AG10803 (cell line): ENCODE measurements at regions not wholly inside any gene's neighbourhood (a gene's known extent, or its start where the extent isn't known, plus 50 kb on each side); places are given as distances from the start of the nearest gene placed in this dataset.
"Not testable (repeated sequence)": the region's sequence is repeated elsewhere in the genome, so short reads cannot be mapped to it uniquely, and the experiment has no call there.

ENCODE experiments used
- DNase-seq: peaks from one replicate; pipeline ENCODE4 v3.0.0; 2010; ENCODE audit warnings: low read depth
- H3K4me3 ChIP-seq: 2 replicates; pipeline ENCODE4 v1.5.1; 2011; ENCODE audit warnings: mild to moderate bottlenecking, low read length, control low read depth
- CTCF ChIP-seq: conservative IDR thresholded peaks from 2 replicates; pipeline ENCODE4 v1.5.1; 2011; ENCODE audit warnings: mild to moderate bottlenecking, low read length, control low read depth, inconsistent platforms

GRCh38 chr15:92751528-92751927 lies 96.0 kb upstream of the FAM174B start:
- no peak overlapping the region for H3K4me3 ChIP-seq
- no peak for DNase-seq
- no peak for TF ChIP-seq CTCF

- no peak overlapping the region for H3K4me3 ChIP-seq
- no peak for TF ChIP-seq CTCF
- DNase-seq = no peak
Measured at GRCh38 chr15:92753591-92753990, 98.0 kb upstream of the FAM174B start.

- no peak overlapping the region for H3K4me3 ChIP-seq
- no peak for DNase-seq
- no peak for TF ChIP-seq CTCF
Measured at GRCh38 chr15:92763459-92763858, 107.9 kb upstream of the FAM174B start.

- not testable (repeated sequence) for DNase-seq, H3K4me3 ChIP-seq
Measured at GRCh38 chr15:92768131-92768530, 112.6 kb upstream of the FAM174B start.

GRCh38 chr15:92770641-92771040 lies 115.1 kb upstream of the FAM174B start:
- H3K4me3 ChIP-seq = no peak overlapping the region
- TF ChIP-seq CTCF = no peak
- no peak for DNase-seq

GRCh38 chr15:92772061-92772460 lies 116.5 kb upstream of the FAM174B start:
- no peak for DNase-seq
- no peak for TF ChIP-seq CTCF
- no peak overlapping the region for H3K4me3 ChIP-seq

GRCh38 chr15:92772626-92773244 lies 117.2 kb upstream of the FAM174B start:
- no peak for TF ChIP-seq CTCF
- H3K4me3 ChIP-seq = no peak overlapping the region
- no peak for DNase-seq

- H3K4me3 ChIP-seq = no peak overlapping the region
- TF ChIP-seq CTCF = no peak
- DNase-seq = no peak
Measured at GRCh38 chr15:92773340-92773739, 117.8 kb upstream of the FAM174B start.
